ENCODE measurements at regions not wholly inside any gene's neighbourhood (a gene's known extent, or its start where the extent isn't known, plus 50 kb on each side); places are given as distances from the start of the nearest gene placed in this dataset.

DNA sequence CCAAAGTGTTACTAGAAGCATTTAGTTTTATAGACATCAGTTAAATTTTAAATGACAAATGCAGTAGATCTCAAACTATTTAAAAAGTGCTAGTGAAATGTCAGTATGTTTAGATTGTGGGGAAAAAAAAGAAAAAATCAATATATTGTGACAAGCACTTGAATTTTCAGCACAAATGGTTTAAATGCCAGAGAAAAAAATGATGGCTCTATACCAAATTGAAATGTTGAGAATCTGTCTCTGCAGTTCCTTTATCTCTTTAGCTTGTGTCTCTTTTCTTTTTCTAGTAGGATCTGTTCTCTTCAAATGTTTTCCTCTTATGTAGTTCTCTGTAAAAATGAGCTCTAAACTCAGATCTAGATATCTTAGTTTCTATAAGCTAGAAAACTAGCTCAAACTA, 682.6 kb upstream of the GCFC2 start:
- H3K4me3 ChIP-seq (ENCODE audit: control insufficient read depth, low read depth, low read length), result no peak overlapping the region
- TF ChIP-seq, protein P1, sequence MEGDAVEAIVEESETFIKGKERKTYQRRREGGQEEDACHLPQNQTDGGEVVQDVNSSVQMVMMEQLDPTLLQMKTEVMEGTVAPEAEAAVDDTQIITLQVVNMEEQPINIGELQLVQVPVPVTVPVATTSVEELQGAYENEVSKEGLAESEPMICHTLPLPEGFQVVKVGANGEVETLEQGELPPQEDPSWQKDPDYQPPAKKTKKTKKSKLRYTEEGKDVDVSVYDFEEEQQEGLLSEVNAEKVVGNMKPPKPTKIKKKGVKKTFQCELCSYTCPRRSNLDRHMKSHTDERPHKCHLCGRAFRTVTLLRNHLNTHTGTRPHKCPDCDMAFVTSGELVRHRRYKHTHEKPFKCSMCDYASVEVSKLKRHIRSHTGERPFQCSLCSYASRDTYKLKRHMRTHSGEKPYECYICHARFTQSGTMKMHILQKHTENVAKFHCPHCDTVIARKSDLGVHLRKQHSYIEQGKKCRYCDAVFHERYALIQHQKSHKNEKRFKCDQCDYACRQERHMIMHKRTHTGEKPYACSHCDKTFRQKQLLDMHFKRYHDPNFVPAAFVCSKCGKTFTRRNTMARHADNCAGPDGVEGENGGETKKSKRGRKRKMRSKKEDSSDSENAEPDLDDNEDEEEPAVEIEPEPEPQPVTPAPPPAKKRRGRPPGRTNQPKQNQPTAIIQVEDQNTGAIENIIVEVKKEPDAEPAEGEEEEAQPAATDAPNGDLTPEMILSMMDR (conservative IDR thresholded peaks at IDR 0.05; ENCODE audit: control insufficient read depth, insufficient read depth, low read depth, low read length), result no peak
- no peak for DNase-seq (ENCODE audit: low read depth)

DNA sequence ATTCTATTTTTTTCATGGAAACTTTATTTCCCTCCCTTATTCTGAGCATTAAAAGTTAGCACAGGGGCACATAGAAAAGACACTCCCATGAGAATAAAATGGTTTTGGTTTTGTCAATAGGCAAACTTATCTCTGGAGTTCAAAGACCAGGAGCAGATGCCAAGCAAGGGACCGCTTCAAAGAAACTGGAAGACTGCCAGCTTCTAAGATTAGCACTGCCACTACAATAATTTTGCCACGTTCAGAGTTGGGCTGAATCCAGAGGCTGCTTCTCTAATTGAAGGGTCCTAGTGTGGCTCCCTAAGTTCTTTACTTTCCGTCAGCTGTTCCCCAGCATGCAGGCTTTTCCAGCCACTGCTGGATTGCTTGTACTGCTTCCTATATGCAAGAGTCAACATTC, 681.0 kb upstream of the GCFC2 start:
- no peak overlapping the region for H3K4me3 ChIP-seq (ENCODE audit: control insufficient read depth, low read depth, low read length)
- TF ChIP-seq, protein P1 (conservative IDR thresholded peaks at IDR 0.05; ENCODE audit: control insufficient read depth, insufficient read depth, low read depth, low read length), result no peak
- DNase-seq (ENCODE audit: low read depth), result no peak

DNA sequence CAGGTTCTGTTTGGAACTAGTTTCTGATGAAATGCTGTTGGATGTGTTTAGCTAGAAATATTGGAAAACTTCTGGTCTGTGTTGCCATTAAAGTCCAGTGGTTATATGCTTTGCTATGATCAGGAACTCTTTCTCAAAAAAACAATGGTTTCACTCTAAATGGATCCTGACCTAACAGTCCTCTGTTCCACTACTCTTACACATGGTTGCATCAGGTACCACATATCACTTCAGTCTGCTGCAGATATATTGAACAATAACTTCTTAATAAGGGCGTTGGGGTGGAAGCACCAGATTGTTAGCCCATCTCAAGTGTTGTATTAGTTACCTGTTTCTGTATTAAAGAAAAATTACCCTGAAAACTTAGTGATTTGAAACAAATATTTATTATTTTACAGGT, 676.6 kb upstream of the GCFC2 start:
- no peak for DNase-seq (ENCODE audit: low read depth)
- H3K4me3 ChIP-seq (ENCODE audit: control insufficient read depth, low read depth, low read length), result no peak overlapping the region
- TF ChIP-seq, protein P1 (conservative IDR thresholded peaks at IDR 0.05; ENCODE audit: control insufficient read depth, insufficient read depth, low read depth, low read length), result no peak

DNA sequence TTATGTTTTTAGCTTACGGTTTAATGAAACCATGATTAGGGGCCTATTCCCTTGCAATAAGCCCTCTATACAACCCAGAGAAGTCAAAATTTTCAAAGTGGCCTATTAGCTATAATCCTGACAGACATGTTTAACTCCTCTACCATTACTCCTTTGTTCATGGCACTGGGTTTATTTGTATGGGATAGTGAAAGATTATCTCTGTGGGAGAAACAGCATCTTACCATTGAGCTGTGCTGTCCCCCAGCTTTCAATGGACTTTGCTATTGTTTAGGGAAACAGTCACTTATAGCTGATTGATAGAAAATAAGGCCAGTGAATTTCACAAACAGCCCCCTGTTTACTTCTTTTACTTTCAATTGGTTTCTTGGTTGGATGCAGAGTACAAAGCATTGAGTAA, 675.2 kb upstream of the GCFC2 start:
- TF ChIP-seq, protein P1 (conservative IDR thresholded peaks at IDR 0.05; ENCODE audit: control insufficient read depth, insufficient read depth, low read depth, low read length), result no peak
- H3K4me3 ChIP-seq (ENCODE audit: control insufficient read depth, low read depth, low read length), result no peak overlapping the region
- no peak for DNase-seq (ENCODE audit: low read depth)

DNA sequence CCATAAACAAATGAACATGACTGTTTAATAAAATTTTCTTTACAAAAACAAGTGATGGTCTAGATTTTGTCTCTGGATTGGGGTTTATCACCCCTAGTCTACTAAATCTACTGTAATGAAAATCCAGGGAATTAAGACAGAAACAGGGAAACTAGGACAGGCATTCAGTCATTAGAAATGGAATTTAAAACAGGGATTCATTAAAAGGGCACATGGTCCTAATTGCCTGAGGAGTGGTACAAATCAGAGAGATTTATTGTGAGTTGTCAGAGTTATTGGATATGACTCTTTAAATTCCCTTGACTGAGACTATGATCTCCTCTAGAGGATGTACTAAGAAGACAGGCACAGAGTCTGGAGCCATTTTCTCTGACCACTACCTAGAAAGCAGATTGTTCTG, 670.9 kb upstream of the GCFC2 start:
- H3K4me3 ChIP-seq (ENCODE audit: control insufficient read depth, low read depth, low read length), result no peak overlapping the region
- DNase-seq (ENCODE audit: low read depth), result no peak
- TF ChIP-seq, protein P1 (conservative IDR thresholded peaks at IDR 0.05; ENCODE audit: control insufficient read depth, insufficient read depth, low read depth, low read length), result no peak

DNA sequence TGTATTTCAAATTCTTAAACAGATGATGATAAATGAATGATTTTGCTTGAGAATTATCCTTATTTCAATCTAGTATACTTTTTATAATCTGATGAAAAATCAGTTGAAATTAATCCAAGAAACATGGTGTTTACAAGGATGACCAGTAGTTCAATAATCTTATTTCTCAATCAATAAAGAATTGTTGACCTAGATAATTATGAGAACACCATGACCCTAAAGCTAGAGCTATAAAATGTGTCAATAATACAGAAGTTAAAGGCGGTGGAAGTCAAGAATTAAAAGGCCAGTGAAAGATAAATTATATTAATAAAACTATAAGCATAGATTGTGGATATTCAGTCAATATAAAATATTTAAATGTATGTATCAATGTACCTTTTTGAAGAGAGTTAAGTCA, 667.4 kb upstream of the GCFC2 start:
- TF ChIP-seq, protein P1 (conservative IDR thresholded peaks at IDR 0.05; ENCODE audit: control insufficient read depth, insufficient read depth, low read depth, low read length), result no peak
- DNase-seq (ENCODE audit: low read depth), result no peak
- H3K4me3 ChIP-seq (ENCODE audit: control insufficient read depth, low read depth, low read length), result no peak overlapping the region

DNA sequence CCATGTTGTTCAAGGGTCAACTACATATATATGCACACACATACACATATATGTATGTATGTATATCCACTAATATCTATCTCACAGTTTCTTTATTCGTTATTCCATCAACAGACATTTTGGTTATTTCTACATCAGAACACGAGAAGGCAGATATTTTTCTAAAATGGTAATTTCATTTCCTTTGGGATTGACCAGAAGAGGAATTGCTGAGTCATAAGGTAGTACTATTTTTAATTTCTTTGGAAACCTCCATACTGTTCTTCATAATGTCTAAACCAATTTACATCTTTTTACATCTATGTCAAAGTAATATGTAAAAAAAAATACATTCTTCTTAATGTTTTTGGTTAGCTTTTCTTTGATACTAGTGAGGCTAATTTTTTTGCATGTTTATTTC, 630.7 kb upstream of the GCFC2 start:
- DNase-seq (ENCODE audit: low read depth), result no peak
- no peak overlapping the region for H3K4me3 ChIP-seq (ENCODE audit: control insufficient read depth, low read depth, low read length)
- TF ChIP-seq, protein P1 (conservative IDR thresholded peaks at IDR 0.05; ENCODE audit: control insufficient read depth, insufficient read depth, low read depth, low read length), result no peak

All from fibroblast of mammary gland (primary cell).